ENCODE measurements at regions not wholly inside any gene's neighbourhood (a gene's known extent, or its start where the extent isn't known, plus 50 kb on each side); places are given as distances from the start of the nearest gene placed in this dataset.

GRCh38 chr13:100725472-100725871, 50.9 kb upstream of the TMTC4 start:
- TF ChIP-seq EP300 (IDR thresholded peaks at IDR 0.05), result no peak
- no peak for TF ChIP-seq POLR2A (IDR thresholded peaks at IDR 0.05)
